ENCODE measurements at regions not wholly inside any gene's neighbourhood (a gene's known extent, or its start where the extent isn't known, plus 50 kb on each side); places are given as distances from the start of the nearest gene placed in this dataset.

- 59% methylated on average over 1 of the region's 1 CpG for WGBS
- Histone ChIP-seq H3K27ac (ENCODE audit: low read depth in 1 of 2, low read length in 2 of 2) (no peak overlapping the region), H3K4me3 (ENCODE audit: low read depth in 1 of 3, low read length in 3 of 3) (no peak overlapping the region), H3K36me3 (ENCODE audit: control insufficient read depth in 4 of 4, insufficient read depth in 3 of 4, low read depth in 1 of 4, low read length in 3 of 4) (no peaks in the 10 kb centered on the region), H3K4me1 (ENCODE audit: control insufficient read depth in 4 of 4, insufficient read depth in 4 of 4, low read length in 3 of 4) (no peaks in the 10 kb centered on the region), H3K27me3 (ENCODE audit: control insufficient read depth in 4 of 4, insufficient read depth in 4 of 4, low read length in 3 of 4) (no peaks in the 10 kb centered on the region), H3K9ac (ENCODE audit: low read depth in 1 of 2, low read length in 2 of 2) (no peak overlapping the region), H3K9me3 (ENCODE audit: control insufficient read depth in 4 of 4, low read length in 3 of 4) (no peaks in the 10 kb centered on the region)
- DNase-seq (ENCODE audit: low spot score) = no peak
- TF ChIP-seq TAF1 (conservative IDR thresholded peaks at IDR 0.05) (no peak), JUND (IDR thresholded peaks at IDR 0.05) (no peak), ZBTB33 (IDR thresholded peaks at IDR 0.05) (no peak)
- TF ChIP-seq, protein P1, sequence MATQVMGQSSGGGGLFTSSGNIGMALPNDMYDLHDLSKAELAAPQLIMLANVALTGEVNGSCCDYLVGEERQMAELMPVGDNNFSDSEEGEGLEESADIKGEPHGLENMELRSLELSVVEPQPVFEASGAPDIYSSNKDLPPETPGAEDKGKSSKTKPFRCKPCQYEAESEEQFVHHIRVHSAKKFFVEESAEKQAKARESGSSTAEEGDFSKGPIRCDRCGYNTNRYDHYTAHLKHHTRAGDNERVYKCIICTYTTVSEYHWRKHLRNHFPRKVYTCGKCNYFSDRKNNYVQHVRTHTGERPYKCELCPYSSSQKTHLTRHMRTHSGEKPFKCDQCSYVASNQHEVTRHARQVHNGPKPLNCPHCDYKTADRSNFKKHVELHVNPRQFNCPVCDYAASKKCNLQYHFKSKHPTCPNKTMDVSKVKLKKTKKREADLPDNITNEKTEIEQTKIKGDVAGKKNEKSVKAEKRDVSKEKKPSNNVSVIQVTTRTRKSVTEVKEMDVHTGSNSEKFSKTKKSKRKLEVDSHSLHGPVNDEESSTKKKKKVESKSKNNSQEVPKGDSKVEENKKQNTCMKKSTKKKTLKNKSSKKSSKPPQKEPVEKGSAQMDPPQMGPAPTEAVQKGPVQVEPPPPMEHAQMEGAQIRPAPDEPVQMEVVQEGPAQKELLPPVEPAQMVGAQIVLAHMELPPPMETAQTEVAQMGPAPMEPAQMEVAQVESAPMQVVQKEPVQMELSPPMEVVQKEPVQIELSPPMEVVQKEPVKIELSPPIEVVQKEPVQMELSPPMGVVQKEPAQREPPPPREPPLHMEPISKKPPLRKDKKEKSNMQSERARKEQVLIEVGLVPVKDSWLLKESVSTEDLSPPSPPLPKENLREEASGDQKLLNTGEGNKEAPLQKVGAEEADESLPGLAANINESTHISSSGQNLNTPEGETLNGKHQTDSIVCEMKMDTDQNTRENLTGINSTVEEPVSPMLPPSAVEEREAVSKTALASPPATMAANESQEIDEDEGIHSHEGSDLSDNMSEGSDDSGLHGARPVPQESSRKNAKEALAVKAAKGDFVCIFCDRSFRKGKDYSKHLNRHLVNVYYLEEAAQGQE (IDR thresholded peaks at IDR 0.05) = no peak
- TF ChIP-seq, protein P2, sequence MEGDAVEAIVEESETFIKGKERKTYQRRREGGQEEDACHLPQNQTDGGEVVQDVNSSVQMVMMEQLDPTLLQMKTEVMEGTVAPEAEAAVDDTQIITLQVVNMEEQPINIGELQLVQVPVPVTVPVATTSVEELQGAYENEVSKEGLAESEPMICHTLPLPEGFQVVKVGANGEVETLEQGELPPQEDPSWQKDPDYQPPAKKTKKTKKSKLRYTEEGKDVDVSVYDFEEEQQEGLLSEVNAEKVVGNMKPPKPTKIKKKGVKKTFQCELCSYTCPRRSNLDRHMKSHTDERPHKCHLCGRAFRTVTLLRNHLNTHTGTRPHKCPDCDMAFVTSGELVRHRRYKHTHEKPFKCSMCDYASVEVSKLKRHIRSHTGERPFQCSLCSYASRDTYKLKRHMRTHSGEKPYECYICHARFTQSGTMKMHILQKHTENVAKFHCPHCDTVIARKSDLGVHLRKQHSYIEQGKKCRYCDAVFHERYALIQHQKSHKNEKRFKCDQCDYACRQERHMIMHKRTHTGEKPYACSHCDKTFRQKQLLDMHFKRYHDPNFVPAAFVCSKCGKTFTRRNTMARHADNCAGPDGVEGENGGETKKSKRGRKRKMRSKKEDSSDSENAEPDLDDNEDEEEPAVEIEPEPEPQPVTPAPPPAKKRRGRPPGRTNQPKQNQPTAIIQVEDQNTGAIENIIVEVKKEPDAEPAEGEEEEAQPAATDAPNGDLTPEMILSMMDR (IDR thresholded peaks at IDR 0.05; ENCODE audit: low read depth, low read length, missing input control) = no peak
- TF ChIP-seq, protein P3, sequence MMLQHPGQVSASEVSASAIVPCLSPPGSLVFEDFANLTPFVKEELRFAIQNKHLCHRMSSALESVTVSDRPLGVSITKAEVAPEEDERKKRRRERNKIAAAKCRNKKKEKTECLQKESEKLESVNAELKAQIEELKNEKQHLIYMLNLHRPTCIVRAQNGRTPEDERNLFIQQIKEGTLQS (IDR thresholded peaks at IDR 0.05) = no peak
Observed at GRCh38 chr18:73696698-73697097, 450.9 kb downstream of the FBXO15 start.

DNA sequence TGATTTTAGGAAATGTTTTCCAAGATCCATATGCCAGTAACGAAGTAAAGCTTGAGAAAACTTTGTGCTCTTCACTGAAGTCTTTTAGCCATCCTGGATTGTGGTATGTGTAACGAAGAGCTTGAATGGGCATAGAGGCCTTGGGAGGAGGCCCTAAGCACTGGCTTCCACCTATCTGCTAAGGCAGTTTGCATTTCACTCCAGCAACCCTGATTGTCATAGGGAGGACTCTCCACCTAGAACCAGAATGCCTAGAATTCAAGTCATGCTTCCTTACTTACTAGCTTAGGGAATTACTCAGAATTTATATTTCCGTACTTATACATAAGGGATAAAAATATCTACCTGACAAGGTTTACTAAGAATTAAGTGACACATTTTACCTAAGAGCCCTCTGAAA lies 451.5 kb downstream of the FBXO15 start:
- H3K27me3 ChIP-seq (ENCODE audit: control insufficient read depth in 4 of 4, insufficient read depth in 4 of 4, low read length in 3 of 4) = no peaks in the 10 kb centered on the region
- H3K36me3 ChIP-seq (ENCODE audit: control insufficient read depth in 4 of 4, insufficient read depth in 3 of 4, low read depth in 1 of 4, low read length in 3 of 4) = no peaks in the 10 kb centered on the region
- H3K27ac ChIP-seq (ENCODE audit: low read depth in 1 of 2, low read length in 2 of 2) = no peak overlapping the region
- H3K4me3 ChIP-seq (ENCODE audit: low read depth in 1 of 3, low read length in 3 of 3) = no peak overlapping the region
- H3K4me1 ChIP-seq (ENCODE audit: control insufficient read depth in 4 of 4, insufficient read depth in 4 of 4, low read length in 3 of 4) = no peaks in the 10 kb centered on the region
- no peak for DNase-seq (ENCODE audit: low spot score)
- H3K9me3 ChIP-seq (ENCODE audit: control insufficient read depth in 4 of 4, low read length in 3 of 4) = no peaks in the 10 kb centered on the region
- H3K9ac ChIP-seq (ENCODE audit: low read depth in 1 of 2, low read length in 2 of 2) = no peak overlapping the region
- 68% methylated on average over 3 of the region's 3 CpGs for WGBS
- no peak for TF ChIP-seq YY1 (IDR thresholded peaks at IDR 0.05)
- TF ChIP-seq HNF4A (conservative IDR thresholded peaks at IDR 0.05) = no peak
- TF ChIP-seq, protein P1 (IDR thresholded peaks at IDR 0.05) = no peak
- no peak for TF ChIP-seq GABPA (IDR thresholded peaks at IDR 0.05 in 1 of 2, conservative IDR thresholded peaks at IDR 0.05 in 1 of 2)
- TF ChIP-seq FOXA1 (IDR thresholded peaks at IDR 0.05) = no peak
- no peak for TF ChIP-seq HNF4G (IDR thresholded peaks at IDR 0.05)
- no peak for TF ChIP-seq TAF1 (conservative IDR thresholded peaks at IDR 0.05)
- TF ChIP-seq RAD21 (IDR thresholded peaks at IDR 0.05) = no peak
- TF ChIP-seq NR2F2 (IDR thresholded peaks at IDR 0.05) = no peak
- TF ChIP-seq SP1 (IDR thresholded peaks at IDR 0.05) = no peak
- TF ChIP-seq MAX (IDR thresholded peaks at IDR 0.05) = no peak
- TF ChIP-seq EGR1 (IDR thresholded peaks at IDR 0.05; ENCODE audit: low read depth in 2 of 2) = no peak
- TF ChIP-seq, protein P2 (IDR thresholded peaks at IDR 0.05; ENCODE audit: low read depth, low read length, missing input control) = no peak
- TF ChIP-seq RXRA (IDR thresholded peaks at IDR 0.05) = no peak
- TF ChIP-seq JUND (IDR thresholded peaks at IDR 0.05) = no peak
- TF ChIP-seq, protein P3 (IDR thresholded peaks at IDR 0.05) = no peak

Data from liver (tissue), 8 donors.